GM19043 (cell line): ENCODE measurements at regions not wholly inside any gene's neighbourhood (a gene's known extent, or its start where the extent isn't known, plus 50 kb on each side); places are given as distances from the start of the nearest gene placed in this dataset.

Source experiments
- ATAC-seq: cut with Tn5 transposase; IDR thresholded peaks from one replicate; pipeline ENCODE4 v1.9.1; 2021; ENCODE audit warnings: low read depth; ENCODE audit not compliant: unreplicated experiment

DNA sequence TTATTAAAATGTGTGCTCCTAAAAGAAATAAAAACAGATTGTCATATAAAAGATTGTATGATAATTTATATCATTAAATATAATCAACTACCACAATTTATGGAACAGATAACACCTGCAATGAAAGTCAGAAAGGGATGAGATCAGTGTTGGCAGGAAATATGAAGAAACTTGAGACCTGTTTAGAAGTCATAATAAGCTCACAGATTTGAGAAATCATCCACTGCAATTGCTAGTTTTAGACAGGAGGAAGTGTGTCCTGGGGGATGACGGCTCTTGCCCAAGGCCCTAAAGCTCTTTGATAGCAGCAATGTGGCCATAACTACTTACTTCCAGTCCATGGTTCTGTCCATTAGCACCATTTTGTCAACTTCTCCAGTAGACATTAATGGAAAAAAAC is 122.8 kb upstream of the SOX5 start:
- ATAC-seq: no peak

DNA sequence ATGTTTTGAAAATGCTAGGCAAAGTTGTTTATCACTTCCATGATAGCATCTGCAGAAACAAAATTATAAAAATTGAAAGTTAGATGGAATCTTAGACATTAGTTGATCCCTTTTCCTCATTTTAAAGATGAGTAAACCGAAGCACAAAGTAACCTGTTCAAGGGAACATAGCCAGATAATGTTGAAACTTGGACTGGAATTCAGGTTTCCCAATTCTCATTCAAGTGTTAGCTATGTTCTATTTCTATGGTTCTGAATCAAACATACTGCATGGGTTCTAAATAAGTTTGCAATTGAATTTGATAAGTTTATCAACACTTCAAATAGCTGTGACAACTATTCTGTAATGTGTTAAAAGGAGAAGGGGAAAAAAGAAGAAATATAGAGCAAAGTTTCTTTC is 122.4 kb upstream of the SOX5 start:
- ATAC-seq: no peak

- ATAC-seq: no peak
These were observed 120.3 kb upstream of the SOX5 start for GRCh38 chr12:24069532-24070395.

DNA sequence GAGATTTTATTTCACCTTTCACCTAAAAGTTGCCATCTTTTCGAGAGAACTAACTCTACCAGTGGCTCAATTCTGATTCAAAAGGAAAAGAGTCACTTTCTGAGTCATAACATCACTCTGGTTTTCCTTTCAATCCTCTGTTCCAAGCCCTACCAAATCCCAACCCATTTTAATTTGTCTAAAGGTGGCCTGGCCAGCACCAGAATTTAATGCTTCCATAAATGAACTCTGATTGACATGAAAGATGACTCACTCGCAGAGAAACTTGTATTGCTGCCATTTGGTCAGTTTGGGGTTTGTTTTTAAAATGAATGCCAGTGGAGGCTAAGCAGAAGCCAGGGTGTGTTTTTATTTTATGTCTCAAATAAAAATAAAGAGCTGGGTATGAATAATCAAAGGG is 117.4 kb upstream of the SOX5 start:
- ATAC-seq: no peak

DNA sequence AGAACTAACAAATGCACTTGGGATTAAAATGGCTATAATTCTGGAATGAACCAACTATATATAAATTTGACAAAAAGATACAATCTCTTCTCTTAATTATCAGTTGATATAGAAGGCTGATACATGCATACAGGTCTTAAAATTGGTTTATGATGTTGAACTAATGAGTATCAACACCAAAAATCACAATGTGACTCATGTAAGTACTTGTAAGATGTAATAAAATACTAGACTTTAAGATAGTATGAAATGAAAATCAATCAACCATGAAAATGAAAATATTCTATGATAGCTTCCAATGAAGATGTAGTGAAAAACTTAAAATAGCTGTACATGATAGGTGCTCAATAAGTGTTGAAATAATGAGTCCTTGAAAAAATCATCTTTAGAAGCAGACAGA is 116.6 kb upstream of the SOX5 start:
- no peak for ATAC-seq

GRCh38 chr12:24062642-24063245 is 113.3 kb upstream of the SOX5 start:
- no peak for ATAC-seq

DNA sequence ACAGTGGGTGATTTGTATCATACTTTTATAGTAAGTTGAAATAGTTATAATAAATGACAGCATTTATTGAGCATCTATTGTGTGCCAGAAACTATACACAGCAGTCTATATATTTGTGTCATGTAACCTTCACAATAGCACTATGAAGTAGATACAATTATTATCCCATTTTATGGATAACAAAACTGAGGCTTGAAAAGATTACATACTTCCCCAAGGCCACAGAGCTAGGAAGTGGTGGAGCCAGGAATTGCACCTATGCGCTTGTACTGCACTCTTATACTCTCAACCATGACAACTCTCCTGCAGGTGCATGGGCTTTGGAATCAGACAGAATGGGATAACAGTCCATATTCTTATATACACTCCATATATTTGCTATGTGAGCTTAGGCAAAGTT is 110.6 kb upstream of the SOX5 start:
- no peak for ATAC-seq

- ATAC-seq: no peak
These were observed 108.5 kb upstream of the SOX5 start for GRCh38 chr12:24057920-24058476.

GRCh38 chr12:24055747-24056146 is 106.3 kb upstream of the SOX5 start:
- no peak for ATAC-seq

DNA sequence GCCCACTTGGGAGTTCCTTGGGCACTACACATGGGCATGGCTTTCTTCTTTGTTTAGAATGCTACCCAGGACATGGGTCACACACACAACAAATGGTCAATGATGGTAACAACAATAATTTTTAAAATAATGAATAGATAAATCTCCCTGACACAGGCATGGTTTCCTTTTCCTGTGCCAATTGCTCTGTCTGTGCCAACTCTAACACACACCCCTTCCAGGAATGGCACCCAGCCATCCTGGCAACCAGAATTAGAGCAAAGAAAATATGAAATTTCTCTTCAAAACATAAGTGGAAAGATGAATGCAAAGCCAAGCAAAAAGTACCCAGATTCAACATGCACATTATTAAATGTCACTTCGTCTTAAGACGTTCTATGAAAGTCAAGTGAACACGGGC is 104.9 kb upstream of the SOX5 start:
- no peak for ATAC-seq

GRCh38 chr12:24049728-24050127 is 100.3 kb upstream of the SOX5 start:
- ATAC-seq: no peak

DNA sequence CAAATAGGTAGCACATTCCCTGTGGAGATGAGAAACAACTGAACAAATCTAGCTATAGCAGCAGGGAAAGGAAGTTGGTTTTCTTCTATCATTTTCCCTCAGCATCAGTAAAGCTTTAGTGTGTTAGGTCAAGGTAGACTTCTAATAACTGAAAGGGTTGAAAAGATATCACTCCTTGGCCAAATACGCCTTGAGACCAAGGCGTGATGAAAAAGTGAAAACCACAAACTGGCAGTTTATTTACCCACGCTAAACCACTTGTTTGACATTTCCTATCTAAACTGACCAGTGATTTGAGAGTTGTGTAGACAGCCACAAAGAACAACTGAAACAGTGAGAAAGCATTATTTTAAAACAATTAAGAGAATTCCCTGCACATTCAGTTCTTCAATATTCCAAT is 99.6 kb upstream of the SOX5 start:
- no peak for ATAC-seq

- ATAC-seq: no peak
These were observed 99.0 kb upstream of the SOX5 start for GRCh38 chr12:24048446-24048845.

DNA sequence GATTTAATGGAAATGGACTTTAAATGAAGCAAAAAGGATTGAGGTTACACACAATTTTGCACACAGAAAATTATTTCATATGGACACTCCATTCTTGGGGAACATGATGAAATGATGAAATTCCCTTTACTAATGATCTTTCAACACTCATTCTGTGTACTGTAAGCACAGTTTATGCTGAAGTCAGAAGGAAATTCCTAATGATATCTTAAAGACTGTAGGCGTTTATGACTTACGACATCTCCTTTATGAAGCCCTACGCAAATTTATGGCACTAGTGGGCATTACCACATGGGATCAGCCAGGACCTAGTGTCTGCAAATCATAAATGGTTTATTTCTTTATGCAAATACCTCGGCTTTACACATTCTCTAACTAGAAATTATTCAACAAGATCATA is 97.9 kb upstream of the SOX5 start:
- no peak for ATAC-seq

DNA sequence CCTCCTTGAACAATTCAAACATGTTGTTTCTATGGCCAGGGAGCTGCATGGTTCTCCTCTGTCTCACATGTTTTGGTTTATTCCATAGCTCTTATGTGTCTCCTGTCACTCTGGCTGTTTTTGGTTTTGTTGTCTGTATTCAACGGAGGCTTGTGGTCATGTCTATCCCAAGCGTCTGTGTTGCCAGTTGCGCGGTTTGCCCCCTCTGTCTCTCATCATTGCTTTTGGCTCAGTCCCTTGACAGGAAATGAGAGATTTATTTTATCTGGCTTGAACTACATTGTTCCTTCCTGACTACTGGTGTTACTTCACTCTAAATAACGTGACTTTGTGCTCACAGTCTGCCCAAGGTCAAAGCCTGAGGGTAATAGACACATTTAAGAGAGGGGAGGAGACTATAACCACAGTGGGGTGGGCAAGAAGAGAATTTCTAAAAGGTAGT is 96.4 kb upstream of the SOX5 start:
- ATAC-seq: no peak

- no peak for ATAC-seq
These were observed 95.7 kb upstream of the SOX5 start for GRCh38 chr12:24044941-24045703.

DNA sequence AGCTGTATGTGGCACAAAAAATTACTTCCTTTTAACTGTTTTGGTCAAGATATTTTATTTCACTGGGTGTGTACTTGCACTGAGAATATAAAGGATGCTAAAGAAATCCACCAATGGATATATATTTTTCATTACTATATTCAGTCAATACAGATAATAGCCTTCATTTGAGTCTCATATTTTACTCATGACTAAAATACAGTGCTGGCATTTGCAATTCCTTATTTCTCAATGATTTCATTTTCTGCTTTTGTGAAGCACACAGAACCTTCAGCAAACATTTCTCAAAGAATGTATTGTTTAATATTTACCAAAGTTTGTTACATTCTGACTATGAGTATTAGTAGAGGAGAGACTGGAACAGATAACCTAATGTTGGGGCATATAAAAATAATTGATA is 93.2 kb upstream of the SOX5 start:
- no peak for ATAC-seq

- ATAC-seq: no peak
These were observed 89.6 kb upstream of the SOX5 start for GRCh38 chr12:24039113-24039525.

- no peak for ATAC-seq
These were observed 88.9 kb upstream of the SOX5 start for GRCh38 chr12:24038211-24038997.

GRCh38 chr12:24036438-24037216 is 87.2 kb upstream of the SOX5 start:
- ATAC-seq: no peak
